Kasumi-1 (cell line): ENCODE measurements at regions not wholly inside any gene's neighbourhood (a gene's known extent, or its start where the extent isn't known, plus 50 kb on each side); places are given as distances from the start of the nearest gene placed in this dataset.
A peak's percentile ranks its signal among the peaks of the same experiment; 100 is the strongest.
"Not testable (repeated sequence)": the region's sequence is repeated elsewhere in the genome, so short reads cannot be mapped to it uniquely, and the experiment has no call there.

Experiments used
- DNase-seq, 2 experiments: peaks; one replicate each; lab custom pipeline; 2025; lab: John Stamatoyannopoulos, UW

- DNase-seq: no peak
Observed at GRCh38 chr14:87312169-87312893, 680.7 kb downstream of the GALC start.

- DNase-seq: no peak
Observed at GRCh38 chr14:87309557-87309956, 683.4 kb downstream of the GALC start.

GRCh38 chr14:87306409-87307168 lies 686.4 kb downstream of the GALC start:
- DNase-seq: no peak

- DNase-seq: no peak
Observed at GRCh38 chr14:87305345-87305744, 687.6 kb downstream of the GALC start.

- no peak for DNase-seq
Observed at GRCh38 chr14:87304404-87304803, 688.6 kb downstream of the GALC start.

- DNase-seq: no peak
Observed at GRCh38 chr14:87286826-87287225, 706.2 kb downstream of the GALC start.

- no peak for DNase-seq
Observed at GRCh38 chr14:87286191-87286590, 706.8 kb downstream of the GALC start.

GRCh38 chr14:87285506-87285905 lies 707.5 kb downstream of the GALC start:
- DNase-seq: no peak

- DNase-seq: no peak
Observed at GRCh38 chr14:87283547-87283946, 709.4 kb downstream of the GALC start.

GRCh38 chr14:87282266-87282665 lies 710.7 kb downstream of the GALC start:
- no peak for DNase-seq

GRCh38 chr14:87278415-87278814 lies 714.6 kb downstream of the GALC start:
- no peak for DNase-seq

GRCh38 chr14:87271331-87271730 lies 721.7 kb downstream of the GALC start:
- DNase-seq: no peak

- no peak for DNase-seq
Observed at GRCh38 chr14:87268997-87269396, 724.0 kb downstream of the GALC start.

GRCh38 chr14:87264796-87265195 lies 728.2 kb downstream of the GALC start:
- DNase-seq: peak in 1 of 2 experiments; percentile 2

- DNase-seq: no peak
Observed at GRCh38 chr14:87264272-87264785, 728.7 kb downstream of the GALC start.

- no peak for DNase-seq
Observed at GRCh38 chr14:87261621-87262020, 731.4 kb downstream of the GALC start.

GRCh38 chr14:87260460-87260859 lies 732.5 kb downstream of the GALC start:
- DNase-seq: no peak

GRCh38 chr14:87257421-87257820 lies 735.6 kb downstream of the GALC start:
- no peak for DNase-seq

GRCh38 chr14:87255058-87255457 lies 737.9 kb downstream of the GALC start:
- no peak for DNase-seq

GRCh38 chr14:87254331-87254874 lies 738.6 kb downstream of the GALC start:
- no peak for DNase-seq

GRCh38 chr14:87253791-87254190 lies 739.2 kb downstream of the GALC start:
- DNase-seq: not testable (repeated sequence)

GRCh38 chr14:87252103-87252502 lies 740.9 kb downstream of the GALC start:
- DNase-seq: peak; percentile 28 to 39

GRCh38 chr14:87251011-87251410 lies 742.0 kb downstream of the GALC start:
- no peak for DNase-seq
